Keratinocyte (primary cell): ENCODE measurements at regions not wholly inside any gene's neighbourhood (a gene's known extent, or its start where the extent isn't known, plus 50 kb on each side); places are given as distances from the start of the nearest gene placed in this dataset.

Experiments
- EZH2 ChIP-seq: IDR thresholded peaks from one replicate; pipeline ENCODE4 v1.6.1; 2012; ENCODE audit warnings: inconsistent platforms, mild to moderate bottlenecking, low read length, moderate library complexity
- TF ChIP-seq, protein P1 (sequence below), 3 experiments: IDR thresholded peaks in 1 of 3; conservative IDR thresholded peaks in 1 of 3; optimal IDR thresholded peaks in 1 of 3; 2 replicates in 2 of 3; 3 replicates in 1 of 3; pipeline versions ENCODE3 to v1.5.1; 2011; ENCODE audit warnings: low read length in 3 of 3, mild to moderate bottlenecking in 3 of 3, moderate library complexity in 2 of 3, control low read depth in 1 of 3, inconsistent platforms in 1 of 3; ENCODE audit not compliant: insufficient read depth in 2 of 3; ENCODE audit errors: extremely low read depth in 1 of 3

- TF ChIP-seq, protein P1, sequence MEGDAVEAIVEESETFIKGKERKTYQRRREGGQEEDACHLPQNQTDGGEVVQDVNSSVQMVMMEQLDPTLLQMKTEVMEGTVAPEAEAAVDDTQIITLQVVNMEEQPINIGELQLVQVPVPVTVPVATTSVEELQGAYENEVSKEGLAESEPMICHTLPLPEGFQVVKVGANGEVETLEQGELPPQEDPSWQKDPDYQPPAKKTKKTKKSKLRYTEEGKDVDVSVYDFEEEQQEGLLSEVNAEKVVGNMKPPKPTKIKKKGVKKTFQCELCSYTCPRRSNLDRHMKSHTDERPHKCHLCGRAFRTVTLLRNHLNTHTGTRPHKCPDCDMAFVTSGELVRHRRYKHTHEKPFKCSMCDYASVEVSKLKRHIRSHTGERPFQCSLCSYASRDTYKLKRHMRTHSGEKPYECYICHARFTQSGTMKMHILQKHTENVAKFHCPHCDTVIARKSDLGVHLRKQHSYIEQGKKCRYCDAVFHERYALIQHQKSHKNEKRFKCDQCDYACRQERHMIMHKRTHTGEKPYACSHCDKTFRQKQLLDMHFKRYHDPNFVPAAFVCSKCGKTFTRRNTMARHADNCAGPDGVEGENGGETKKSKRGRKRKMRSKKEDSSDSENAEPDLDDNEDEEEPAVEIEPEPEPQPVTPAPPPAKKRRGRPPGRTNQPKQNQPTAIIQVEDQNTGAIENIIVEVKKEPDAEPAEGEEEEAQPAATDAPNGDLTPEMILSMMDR (optimal IDR thresholded peaks at IDR 0.05 in 1 of 3, IDR thresholded peaks at IDR 0.05 in 1 of 3, conservative IDR thresholded peaks at IDR 0.05 in 1 of 3; ENCODE audit: extremely low read depth in 1 of 3, insufficient read depth in 2 of 3, low read length in 3 of 3), result no peak
- no peak for TF ChIP-seq EZH2
Observed at GRCh38 chr6:10122164-10122563, 292.7 kb downstream of the TFAP2A start.
